IMR-90 (cell line): ENCODE measurements at regions not wholly inside any gene's neighbourhood (a gene's known extent, or its start where the extent isn't known, plus 50 kb on each side); places are given as distances from the start of the nearest gene placed in this dataset.

ENCODE experiments used
- ATAC-seq: fragments of 200-7000 bp; cut with Tn5 transposase; 2 replicates; pipeline ENCODE4 v1.9.1; 2020; ENCODE audit warnings: low read depth, mild to moderate bottlenecking, moderate library complexity
- BruUV-seq: library from RNA; stranded (reverse); fragments of 400-500 nt; replicated peaks from 2 replicates; lab custom pipeline; 2021; lab: Mats Ljungman, UMichigan
- CTCF ChIA-PET: fragments of 300-600 bp; formaldehyde crosslinking; extraction: SDS; loops from one replicate; lab custom pipeline; 2021; ENCODE audit warnings: antibody characterized with exemption; lab: Yijun Ruan, JAX
- POLR2A ChIA-PET: fragments of 300-600 bp; sonication (Branson Sonifier 250); formaldehyde crosslinking; loops from one replicate; lab custom pipeline; 2022; ENCODE audit warnings: antibody characterized with exemption; ENCODE audit not compliant: unreplicated experiment; lab: Charles Lee
- DNase-seq: peaks from one replicate; pipeline ENCODE4 v3.0.0; 2013
- H2AFZ ChIP-seq: replicated peaks from 2 replicates; pipeline ENCODE3; 2013; ENCODE audit warnings: low read length, mild to moderate bottlenecking; ENCODE audit not compliant: poor library complexity
- H2AK5ac ChIP-seq: 2 replicates; pipeline ENCODE4 v1.6.1; 2013; ENCODE audit warnings: low read depth, low read length, inconsistent platforms
- H2AK9ac ChIP-seq: replicated peaks from 2 replicates; pipeline ENCODE3; 2013; ENCODE audit warnings: mild to moderate bottlenecking, low read depth, low read length, moderate library complexity; ENCODE audit not compliant: poor library complexity
- H2BK120ac ChIP-seq: 2 replicates; pipeline ENCODE4 v1.6.1; 2013; ENCODE audit warnings: low read depth, low read length, inconsistent platforms
- H2BK15ac ChIP-seq: 3 replicates; pipeline ENCODE4 v1.6.1; 2013; ENCODE audit warnings: low read depth, low read length, inconsistent platforms
- H2BK20ac ChIP-seq: 2 replicates; pipeline ENCODE4 v1.6.1; 2013; ENCODE audit warnings: low read depth, mild to moderate bottlenecking, inconsistent platforms, low read length, moderate library complexity
- H2BK5ac ChIP-seq: 2 replicates; pipeline ENCODE4 v1.6.1; 2013; ENCODE audit warnings: mild to moderate bottlenecking, low read depth, low read length, inconsistent platforms; ENCODE audit not compliant: poor library complexity, severe bottlenecking
- H3K14ac ChIP-seq: replicated peaks from 2 replicates; pipeline ENCODE4 v1.6.1; 2013; ENCODE audit warnings: low read depth, low read length, inconsistent platforms
- H3K18ac ChIP-seq: 2 replicates; pipeline ENCODE4 v1.6.1; 2013; ENCODE audit warnings: low read depth, low read length, control low read depth
- H3K23ac ChIP-seq: 2 replicates; pipeline ENCODE4 v1.6.1; 2013; ENCODE audit warnings: low read depth, low read length, inconsistent platforms
- H3K27ac ChIP-seq: 2 replicates; pipeline ENCODE4 v1.5.1; 2013; ENCODE audit warnings: mild to moderate bottlenecking, control low read depth, low read length; ENCODE audit not compliant: insufficient read depth
- H3K27me3 ChIP-seq: 2 replicates; pipeline ENCODE4 v1.6.1; 2013; ENCODE audit warnings: low read length; ENCODE audit not compliant: control insufficient read depth, insufficient read depth
- H3K36me3 ChIP-seq: 2 replicates; pipeline ENCODE4 v1.6.1; 2013; ENCODE audit warnings: low read length, mixed read lengths; ENCODE audit not compliant: control insufficient read depth, insufficient read depth
- H3K4ac ChIP-seq: 2 replicates; pipeline ENCODE4 v1.6.1; 2013; ENCODE audit warnings: low read depth, low read length, inconsistent platforms
- H3K4me1 ChIP-seq: 2 replicates; pipeline ENCODE4 v1.6.1; 2013; ENCODE audit warnings: low read length, mixed read lengths; ENCODE audit not compliant: control insufficient read depth, insufficient read depth
- H3K4me2 ChIP-seq: 2 replicates; pipeline ENCODE4 v1.6.1; 2013; ENCODE audit warnings: low read depth, mild to moderate bottlenecking, control low read depth, low read length, moderate library complexity
- H3K4me3 ChIP-seq: 2 replicates; pipeline ENCODE4 v1.5.1; 2013; ENCODE audit warnings: low read depth, mild to moderate bottlenecking, control low read depth, low read length, moderate library complexity; ENCODE audit not compliant: insufficient read depth
- H3K56ac ChIP-seq: 2 replicates; pipeline ENCODE4 v1.6.1; 2013; ENCODE audit warnings: low read length, inconsistent platforms; ENCODE audit not compliant: insufficient read depth; ENCODE audit errors: extremely low read depth
- H3K79me1 ChIP-seq, 2 experiments: 2 replicates each; pipeline ENCODE4 v1.6.1; 2013; ENCODE audit warnings: low read length in 2 of 2, inconsistent platforms in 1 of 2, low read depth in 1 of 2
- H3K9ac ChIP-seq: 2 replicates; pipeline ENCODE4 v1.6.1; 2013; ENCODE audit warnings: low read depth, low read length, control low read depth
- H3K9me1 ChIP-seq: 2 replicates; pipeline ENCODE4 v1.6.1; 2013; ENCODE audit warnings: low read length, inconsistent platforms; ENCODE audit not compliant: insufficient read depth
- H3K9me3 ChIP-seq: 2 replicates; pipeline ENCODE4 v1.6.1; 2013; ENCODE audit warnings: low read length; ENCODE audit not compliant: control insufficient read depth, insufficient read depth
- H4K20me1 ChIP-seq: 2 replicates; pipeline ENCODE4 v1.6.1; 2013; ENCODE audit warnings: low read length, inconsistent platforms; ENCODE audit not compliant: insufficient read depth
- H4K5ac ChIP-seq: 2 replicates; pipeline ENCODE4 v1.6.1; 2013; ENCODE audit warnings: mild to moderate bottlenecking, low read depth, low read length, control low read depth
- H4K8ac ChIP-seq, 2 experiments: 2 replicates each; pipeline ENCODE4 v1.6.1; 2013; ENCODE audit warnings: low read depth in 2 of 2, low read length in 2 of 2, control low read depth in 1 of 2, inconsistent platforms in 1 of 2
- H4K91ac ChIP-seq: 2 replicates; pipeline ENCODE4 v1.6.1; 2013; ENCODE audit warnings: low read depth, low read length, inconsistent platforms; ENCODE audit not compliant: insufficient read depth
- CEBPB ChIP-seq: IDR thresholded peaks from 2 replicates; pipeline ENCODE4 v1.6.1; 2012; ENCODE audit warnings: low read depth, low read length, improper control_type of control experiment
- CHD1 ChIP-seq: IDR thresholded peaks from 2 replicates; pipeline ENCODE4 v1.6.1; 2012; ENCODE audit warnings: low read depth, low read length, improper control_type of control experiment
- FOS ChIP-seq: fragments of 150-350 bp; IDR thresholded peaks from 2 replicates; pipeline ENCODE4 v1.6.1; 2016; ENCODE audit warnings: low read depth, low read length
- MAFK ChIP-seq: IDR thresholded peaks from 2 replicates; pipeline ENCODE4 v1.6.1; 2012; ENCODE audit warnings: low read depth, low read length, improper control_type of control experiment
- RFX5 ChIP-seq: IDR thresholded peaks from 2 replicates; pipeline ENCODE4 v1.8.0; 2012; ENCODE audit warnings: low read depth, mild to moderate bottlenecking, low read length, moderate library complexity
- dilution Hi-C: fragments of 300-500 bp; cut with HindIII; formaldehyde crosslinking; loops from one replicate; pipeline ENCODE4 v1.14.3; 2018; ENCODE audit warnings: low sequenced_read_pairs; ENCODE audit not compliant: unreplicated experiment
- in situ Hi-C: fragments of 300-500 bp; cut with MboI; formaldehyde crosslinking; loops from 3 replicates; pipeline ENCODE4 v1.14.3; 2019; ENCODE audit warnings: low sequenced_read_pairs, inconsistent platforms, mixed read lengths
- intact Hi-C: fragments of 100-400 bp; cut with micrococcal nuclease; formaldehyde crosslinking; loops from 2 replicates; pipeline ENCODE4 v1.10.0; 2022
- TF ChIP-seq, protein P1 (sequence below): fragments of 150-350 bp; IDR thresholded peaks from 2 replicates; pipeline ENCODE4 v1.6.1; 2017; ENCODE audit warnings: mild to moderate bottlenecking, antibody characterized with exemption, low read length, low read depth

DNA sequence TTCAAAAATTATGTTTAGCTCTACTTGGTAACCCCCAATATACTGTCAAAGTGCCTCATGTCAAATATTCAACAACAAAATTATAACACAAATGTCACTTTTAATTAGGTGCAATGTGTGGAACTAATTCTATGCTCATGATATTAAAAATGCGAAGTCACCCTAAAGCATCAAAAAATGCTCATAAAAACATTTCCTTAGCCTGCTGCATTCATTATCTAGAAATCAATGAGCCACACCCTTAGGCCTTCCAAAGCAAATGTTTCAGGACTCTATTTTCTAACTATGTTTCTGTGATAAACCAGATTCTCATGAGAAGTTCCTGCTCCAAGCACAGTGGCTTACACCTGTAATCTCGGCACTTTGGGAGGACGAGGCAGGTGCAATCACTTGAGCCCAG is 75.0 kb upstream of the ANK3 start (continued):
- no peak for TF ChIP-seq FOS

DNA sequence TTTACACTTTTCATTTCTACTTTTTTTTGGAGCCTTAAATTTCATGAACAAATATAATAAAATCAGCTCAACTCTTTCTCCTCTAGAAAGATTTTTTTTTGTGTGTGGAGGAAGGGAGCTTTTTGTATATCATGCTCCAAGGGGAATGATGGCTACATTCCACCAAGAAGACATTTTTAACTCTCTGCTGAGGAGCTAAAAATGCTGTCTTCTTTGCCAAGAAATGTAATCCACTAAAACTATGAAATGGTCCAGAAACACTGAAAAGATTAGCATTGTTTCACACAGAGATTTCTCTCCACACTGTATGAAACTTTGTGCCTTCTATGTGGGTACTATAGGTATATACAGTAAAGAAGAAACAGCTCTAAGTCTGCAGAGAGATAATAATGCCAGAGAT is 74.1 kb upstream of the ANK3 start:
- intact Hi-C loops (no loop called here), dilution Hi-C loops (no loop called here), in situ Hi-C loops (loop anchor here (25.0 kb wide), 1 partner anchor 299 kb away; no protein-coding TSS in a partner anchor)
- Histone ChIP-seq H3K27me3 (peaks cover 2% of the 10 kb centered on the region; the same call in 1 of the 2 replicates), H3K14ac (no peak overlapping the region), H2BK20ac (no peak overlapping the region), H3K27ac (no peak overlapping the region), H3K9ac (no peak overlapping the region), H3K18ac (peak overlapping the region; percentile 16; the same call in 1 of the 2 replicates), H2AK5ac (no peak overlapping the region), H2BK5ac (no peak overlapping the region), H4K5ac (no peak overlapping the region), H3K4me2 (no peak overlapping the region), H3K36me3 (no peaks in the 10 kb centered on the region), H3K4me1 (no peaks in the 10 kb centered on the region), H4K20me1 (no peaks in the 10 kb centered on the region), H3K4me3 (no peak overlapping the region), H2AFZ (no peak overlapping the region), H3K4ac (no peak overlapping the region), H4K91ac (no peak overlapping the region), H2BK120ac (no peak overlapping the region), H3K9me1 (peaks cover 2% of the 10 kb centered on the region; the same call in 1 of the 2 replicates), H2AK9ac (no peak overlapping the region), H3K23ac (no peak overlapping the region), H3K56ac (no peak overlapping the region), H3K79me1 (no peaks in the 10 kb centered on the region), H2BK15ac (no peak overlapping the region), H3K9me3 (no peaks in the 10 kb centered on the region), H4K8ac (no peak overlapping the region)
- CTCF ChIA-PET = no interaction called here
- ATAC-seq = no peak
- DNase-seq = peak; percentile 18
- TF ChIP-seq CEBPB = no peak
- TF ChIP-seq FOS = no peak
- TF ChIP-seq MAFK = no peak
- TF ChIP-seq, protein P1, sequence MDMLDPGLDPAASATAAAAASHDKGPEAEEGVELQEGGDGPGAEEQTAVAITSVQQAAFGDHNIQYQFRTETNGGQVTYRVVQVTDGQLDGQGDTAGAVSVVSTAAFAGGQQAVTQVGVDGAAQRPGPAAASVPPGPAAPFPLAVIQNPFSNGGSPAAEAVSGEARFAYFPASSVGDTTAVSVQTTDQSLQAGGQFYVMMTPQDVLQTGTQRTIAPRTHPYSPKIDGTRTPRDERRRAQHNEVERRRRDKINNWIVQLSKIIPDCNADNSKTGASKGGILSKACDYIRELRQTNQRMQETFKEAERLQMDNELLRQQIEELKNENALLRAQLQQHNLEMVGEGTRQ = no peak
- no peak for TF ChIP-seq RFX5
- no peak for TF ChIP-seq CHD1
- BruUV-seq = no TSS peak
- POLR2A ChIA-PET = no interaction called here
